HG02623 (cell line): ENCODE measurements at regions not wholly inside any gene's neighbourhood (a gene's known extent, or its start where the extent isn't known, plus 50 kb on each side); places are given as distances from the start of the nearest gene placed in this dataset.

Source experiments
- ATAC-seq: cut with Tn5 transposase; IDR thresholded peaks from one replicate; pipeline ENCODE4 v1.9.1; 2021; ENCODE audit warnings: moderate library complexity; ENCODE audit not compliant: unreplicated experiment

- no peak for ATAC-seq
Measured at GRCh38 chrX:68998716-68999115, 166.5 kb downstream of the PJA1 start.

GRCh38 chrX:68997911-68998310 lies 167.3 kb downstream of the PJA1 start:
- no peak for ATAC-seq

DNA sequence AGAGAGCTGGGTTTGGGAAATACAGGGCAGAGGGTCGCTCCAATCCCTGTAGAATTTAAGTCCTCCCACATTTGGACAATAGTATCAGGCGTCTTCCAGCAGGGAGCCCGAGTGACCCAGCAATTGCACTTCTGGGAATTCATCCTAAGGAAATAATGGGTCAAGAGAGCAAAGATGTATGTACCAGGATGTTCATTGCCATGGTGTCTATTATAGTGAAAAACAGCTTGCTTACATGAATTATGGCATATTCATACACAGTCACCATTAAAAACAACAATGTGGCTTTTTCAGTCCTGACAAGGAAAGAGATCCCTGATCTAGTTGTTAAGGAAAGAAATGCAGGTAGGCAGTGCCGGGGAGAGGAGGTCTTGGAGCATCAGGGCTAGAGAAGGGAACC lies 167.7 kb downstream of the PJA1 start:
- no peak for ATAC-seq

GRCh38 chrX:68995780-68996551 lies 167.1 kb downstream of the EFNB1 start:
- no peak for ATAC-seq

- ATAC-seq: no peak
Measured at GRCh38 chrX:68995386-68995779, 166.6 kb downstream of the EFNB1 start.

- no peak for ATAC-seq
Measured at GRCh38 chrX:68994891-68995255, 166.1 kb downstream of the EFNB1 start.

- no peak for ATAC-seq
Measured at GRCh38 chrX:68994135-68994890, 165.5 kb downstream of the EFNB1 start.

- no peak for ATAC-seq
Measured at GRCh38 chrX:68992821-68993397, 164.1 kb downstream of the EFNB1 start.

DNA sequence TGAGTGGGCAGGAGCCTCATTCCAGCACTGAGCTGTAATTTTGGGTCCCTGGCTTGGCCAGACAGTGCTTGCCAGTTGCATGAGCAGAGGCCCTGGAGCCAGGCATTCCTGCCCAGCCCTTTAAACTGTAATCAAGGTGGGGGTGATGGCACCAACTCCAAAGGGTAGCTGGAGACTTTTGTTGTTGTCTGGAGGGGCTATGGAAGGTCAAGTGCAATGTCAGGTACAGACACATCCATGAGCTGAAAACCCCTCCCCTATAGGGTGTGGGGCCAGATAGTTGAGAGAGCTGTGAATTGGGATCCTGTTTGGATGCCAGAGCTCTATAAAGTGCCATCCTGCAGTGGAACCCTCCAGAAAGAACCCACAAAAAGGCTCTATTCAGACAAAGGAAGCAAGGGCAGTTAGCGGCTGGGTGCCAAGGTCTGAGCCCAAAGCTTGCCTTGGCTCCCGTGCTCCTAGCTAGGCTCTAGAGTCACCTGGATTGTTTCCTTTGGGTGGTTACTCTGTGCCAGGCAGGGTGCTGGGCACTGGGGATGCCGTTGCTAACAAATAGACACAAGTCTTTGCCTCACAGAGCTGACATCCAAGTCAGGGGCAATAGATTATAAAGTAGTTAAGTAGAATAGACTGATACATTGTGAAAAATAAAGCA lies 163.0 kb downstream of the EFNB1 start:
- no peak for ATAC-seq

DNA sequence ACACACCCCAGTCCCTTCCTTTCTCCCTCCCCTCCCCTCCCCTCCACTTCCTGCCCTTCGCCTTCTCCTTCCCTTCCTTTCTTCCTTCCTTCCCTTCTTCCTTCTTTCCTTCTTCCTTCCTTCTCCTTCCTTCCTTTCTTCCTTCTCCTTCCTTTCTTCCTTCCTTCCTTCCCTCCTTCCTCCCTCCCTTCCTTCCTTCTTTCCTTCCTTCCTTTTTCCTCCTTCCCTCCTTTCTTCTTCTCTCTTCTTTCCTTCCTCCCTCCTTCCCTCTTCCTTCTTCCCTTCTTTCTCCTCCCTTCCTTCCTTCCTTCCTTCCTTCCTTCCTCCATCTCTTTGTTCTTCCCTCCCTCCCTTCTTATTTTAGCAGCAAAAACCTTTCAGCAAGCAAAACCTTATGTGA lies 162.1 kb downstream of the EFNB1 start:
- no peak for ATAC-seq

DNA sequence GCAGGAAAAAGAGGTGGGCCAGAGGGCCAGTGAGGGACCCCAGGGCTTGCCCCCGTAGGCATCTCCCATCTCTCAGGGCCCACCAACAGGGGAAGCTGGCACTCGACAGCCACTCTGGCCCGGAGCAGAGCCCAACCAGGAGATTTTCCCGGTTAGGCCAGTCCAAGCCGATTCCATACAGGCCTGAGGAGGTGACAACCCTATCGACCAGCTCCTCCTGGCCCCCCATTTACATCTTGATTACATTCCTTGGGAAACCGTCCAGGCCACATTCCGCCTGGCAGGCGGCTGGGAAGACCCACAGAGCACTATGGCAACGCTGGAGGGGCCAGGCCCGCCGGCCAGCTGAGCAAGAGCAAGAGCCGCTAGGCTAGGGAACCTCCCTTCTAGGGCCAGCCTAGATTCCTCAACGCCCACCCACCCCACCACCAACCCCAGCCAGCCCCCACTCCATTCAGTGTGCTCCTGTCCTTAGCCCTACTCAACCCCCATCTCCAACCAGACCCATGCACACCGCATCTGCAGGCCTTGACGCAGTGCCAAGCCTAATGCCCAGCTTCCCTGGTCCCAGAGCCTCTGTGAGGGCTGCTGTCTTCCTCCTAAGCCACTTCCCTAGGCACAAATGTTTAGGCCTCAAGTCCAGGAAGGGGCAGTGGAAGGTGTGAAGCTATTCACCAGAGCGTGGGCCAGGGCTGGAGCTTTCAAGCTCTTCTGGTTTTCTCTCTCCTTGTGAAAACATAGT lies 161.2 kb downstream of the EFNB1 start:
- ATAC-seq: no peak

DNA sequence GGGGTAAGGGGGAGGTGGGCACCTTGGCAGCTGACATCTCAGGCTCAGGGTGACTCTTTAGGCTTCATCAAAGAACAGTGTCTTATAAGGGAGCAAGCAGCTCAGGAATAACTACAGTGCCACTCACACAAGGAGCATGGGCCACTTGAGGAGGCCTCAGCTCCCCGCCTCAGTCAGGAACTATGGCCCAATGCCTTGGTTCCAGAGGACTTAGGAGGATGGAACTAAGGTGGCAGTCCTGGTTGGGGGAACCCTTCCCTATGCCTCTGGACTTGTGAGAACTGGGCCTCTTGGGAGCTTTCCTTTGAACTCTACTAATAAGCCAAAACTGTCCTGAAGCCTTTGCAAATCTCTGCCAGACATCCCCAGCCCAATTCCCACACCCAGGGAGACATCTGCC lies 160.6 kb downstream of the EFNB1 start:
- no peak for ATAC-seq

- ATAC-seq: no peak
Measured at GRCh38 chrX:68988865-68989264, 160.0 kb downstream of the EFNB1 start.

DNA sequence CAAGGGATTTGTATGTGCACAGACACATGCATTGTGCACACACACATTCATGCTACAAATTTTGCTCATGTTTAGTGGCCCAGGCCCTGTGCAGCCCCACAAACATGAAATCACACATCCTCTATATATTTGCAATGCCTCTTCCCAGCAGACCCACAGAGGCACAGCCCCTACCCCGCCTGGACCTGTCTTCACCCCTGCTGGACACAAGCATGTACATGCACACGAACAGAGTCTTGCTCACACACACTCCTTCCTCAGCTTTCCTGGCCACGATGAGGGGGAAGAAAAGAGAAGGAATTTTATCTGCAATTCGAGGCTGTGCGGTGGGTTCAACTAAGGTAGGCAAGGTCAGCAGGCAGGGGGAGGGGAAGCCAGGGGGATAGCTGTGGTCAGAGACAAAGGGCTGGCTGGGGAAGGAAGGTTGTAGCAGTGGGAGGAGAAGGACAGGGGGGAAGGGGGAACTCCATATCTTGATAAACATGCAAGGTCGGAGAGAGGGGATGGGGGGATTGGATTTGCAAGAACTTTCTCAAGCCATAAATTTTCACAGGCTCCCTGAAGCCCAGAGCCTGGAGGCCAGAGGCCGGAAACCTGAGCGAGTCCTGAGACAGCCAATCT lies 156.4 kb downstream of the EFNB1 start:
- ATAC-seq: no peak

DNA sequence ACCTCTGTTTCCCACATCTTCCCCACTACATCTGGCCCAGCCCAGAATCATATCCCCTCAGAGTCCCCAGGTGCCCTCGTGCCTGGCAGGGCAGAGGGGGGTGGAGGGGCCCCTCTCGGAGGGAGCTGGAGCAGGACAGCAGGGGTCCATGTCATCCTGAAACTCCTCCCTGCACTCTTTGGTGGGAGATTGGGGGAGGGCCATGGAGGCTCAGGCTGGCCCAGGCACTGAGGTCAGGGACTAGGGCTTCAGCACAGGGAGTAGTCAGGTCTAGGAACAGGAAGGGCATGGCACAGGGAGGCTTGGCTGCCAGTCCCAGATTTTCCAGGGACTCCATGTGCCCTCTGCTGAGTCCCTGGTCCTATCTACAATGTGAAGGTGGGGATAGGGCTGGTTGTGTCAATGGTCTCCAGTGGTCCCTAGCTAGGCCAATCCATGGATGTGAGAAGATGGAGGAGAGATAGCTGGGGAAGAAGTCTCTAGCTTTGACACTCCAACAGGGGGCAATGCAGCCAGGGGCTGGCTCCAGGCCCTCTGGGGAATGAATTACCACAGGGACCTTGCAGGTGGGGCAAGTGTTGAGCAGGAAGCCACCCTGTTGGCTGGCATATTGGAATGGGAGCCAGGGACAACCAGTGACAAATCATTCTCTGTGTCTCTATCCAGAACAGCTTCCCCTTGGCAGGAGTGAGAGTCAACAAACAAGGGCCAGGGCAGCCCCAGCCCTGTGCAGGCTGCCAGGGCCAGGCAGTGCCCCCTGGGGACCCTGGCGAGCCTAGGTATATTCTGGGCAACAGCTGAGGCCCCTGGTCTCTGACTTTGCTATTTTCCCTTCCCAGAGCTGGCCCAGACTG lies 154.4 kb downstream of the EFNB1 start:
- no peak for ATAC-seq

DNA sequence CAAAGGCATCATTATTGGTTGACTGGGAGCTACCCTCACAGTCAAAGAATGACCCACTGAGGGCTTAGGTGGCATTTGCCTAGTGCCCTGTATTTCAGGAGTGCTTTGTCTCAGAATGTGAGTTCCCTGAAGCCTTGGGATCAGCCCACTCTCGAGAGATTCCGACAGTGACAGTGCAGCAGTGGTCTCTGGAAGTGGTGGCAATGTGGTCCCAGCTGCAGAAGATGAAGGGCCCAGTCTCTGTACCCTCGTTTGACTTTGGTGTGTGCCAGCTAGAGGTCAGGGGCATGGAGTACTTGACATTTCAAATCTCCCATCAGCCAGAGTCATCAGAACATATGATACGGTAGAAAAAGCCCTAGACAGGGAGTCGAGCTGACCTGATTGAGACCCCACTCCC lies 153.7 kb downstream of the EFNB1 start:
- no peak for ATAC-seq

GRCh38 chrX:68980906-68981616 lies 152.2 kb downstream of the EFNB1 start:
- ATAC-seq: no peak

- ATAC-seq: no peak
Measured at GRCh38 chrX:68978655-68979054, 149.8 kb downstream of the EFNB1 start.

- ATAC-seq: no peak
Measured at GRCh38 chrX:68978255-68978654, 149.4 kb downstream of the EFNB1 start.
